GM13976 (cell line): ENCODE measurements at regions not wholly inside any gene's neighbourhood (a gene's known extent, or its start where the extent isn't known, plus 50 kb on each side); places are given as distances from the start of the nearest gene placed in this dataset.

ENCODE experiments used
- DNase-seq: peaks from one replicate; pipeline ENCODE4 v3.0.0; 2012; ENCODE audit warnings: low spot score
- in situ Hi-C: fragments of 300-500 bp; cut with MboI; formaldehyde crosslinking; loops from one replicate; pipeline ENCODE4 v1.12.0; 2022; ENCODE audit warnings: low sequenced_read_pairs, mixed read lengths, inconsistent platforms; ENCODE audit not compliant: unreplicated experiment
- TF ChIP-seq, protein P1 (sequence below): IDR thresholded peaks from 2 replicates; pipeline ENCODE4 v1.5.1; 2012; ENCODE audit warnings: borderline replicate concordance, mild to moderate bottlenecking; ENCODE audit not compliant: insufficient read depth; ENCODE audit errors: extremely low read depth, missing control alignments, control extremely low read depth

- TF ChIP-seq, protein P1, sequence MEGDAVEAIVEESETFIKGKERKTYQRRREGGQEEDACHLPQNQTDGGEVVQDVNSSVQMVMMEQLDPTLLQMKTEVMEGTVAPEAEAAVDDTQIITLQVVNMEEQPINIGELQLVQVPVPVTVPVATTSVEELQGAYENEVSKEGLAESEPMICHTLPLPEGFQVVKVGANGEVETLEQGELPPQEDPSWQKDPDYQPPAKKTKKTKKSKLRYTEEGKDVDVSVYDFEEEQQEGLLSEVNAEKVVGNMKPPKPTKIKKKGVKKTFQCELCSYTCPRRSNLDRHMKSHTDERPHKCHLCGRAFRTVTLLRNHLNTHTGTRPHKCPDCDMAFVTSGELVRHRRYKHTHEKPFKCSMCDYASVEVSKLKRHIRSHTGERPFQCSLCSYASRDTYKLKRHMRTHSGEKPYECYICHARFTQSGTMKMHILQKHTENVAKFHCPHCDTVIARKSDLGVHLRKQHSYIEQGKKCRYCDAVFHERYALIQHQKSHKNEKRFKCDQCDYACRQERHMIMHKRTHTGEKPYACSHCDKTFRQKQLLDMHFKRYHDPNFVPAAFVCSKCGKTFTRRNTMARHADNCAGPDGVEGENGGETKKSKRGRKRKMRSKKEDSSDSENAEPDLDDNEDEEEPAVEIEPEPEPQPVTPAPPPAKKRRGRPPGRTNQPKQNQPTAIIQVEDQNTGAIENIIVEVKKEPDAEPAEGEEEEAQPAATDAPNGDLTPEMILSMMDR, result no peak
- in situ Hi-C loops, result no loop called here
Observed at GRCh38 chr1:220438741-220439140, 89.2 kb upstream of the MARK1 start.

DNA sequence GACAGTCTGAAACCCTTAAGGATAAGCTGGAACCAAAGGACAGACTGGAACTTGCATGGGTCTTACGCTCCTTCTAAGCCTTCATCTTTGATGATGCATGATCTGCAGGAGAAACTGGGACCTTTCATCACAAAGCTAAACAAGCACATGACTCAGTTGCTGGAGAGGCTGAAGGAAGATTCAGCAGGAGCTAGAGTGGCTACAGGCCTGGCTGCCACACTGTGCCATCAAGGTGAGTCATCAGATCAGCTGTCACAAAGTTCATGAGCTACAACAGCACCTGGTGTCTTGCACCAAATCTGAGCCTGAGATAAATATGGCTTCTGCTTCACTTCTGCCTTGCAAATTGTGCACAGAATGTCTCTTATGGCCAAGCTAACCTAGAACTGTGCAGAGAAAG is 95.5 kb upstream of the MARK1 start:
- in situ Hi-C loops, result no loop called here
- no peak for DNase-seq
- TF ChIP-seq, protein P1, result no peak

More at GRCh38 chr1:220438741-220439140, 89.2 kb upstream of the MARK1 start:
- no peak for DNase-seq

- DNase-seq, result no peak
- in situ Hi-C loops, result no loop called here
- TF ChIP-seq, protein P1, result no peak
Observed at GRCh38 chr1:220431554-220432239, 96.2 kb upstream of the MARK1 start.

DNA sequence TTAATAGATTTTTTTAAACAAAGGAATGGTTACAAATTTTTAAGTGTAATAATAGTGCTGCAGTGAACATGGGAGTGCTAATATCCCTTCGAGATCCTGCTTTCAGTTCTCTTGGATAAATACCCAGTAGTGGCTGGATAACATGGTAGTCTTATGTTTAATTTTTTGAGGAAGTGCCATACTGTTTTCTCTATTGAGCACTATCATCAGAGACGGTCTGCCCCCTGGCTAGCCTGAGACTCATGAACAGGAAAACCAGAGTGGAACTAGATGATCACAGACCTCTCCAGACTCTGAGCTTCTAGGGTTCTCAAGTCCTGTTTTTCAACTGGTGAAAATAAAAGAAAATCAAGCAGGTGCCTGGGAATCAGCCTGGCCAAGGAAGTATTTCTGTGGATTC is 97.3 kb upstream of the MARK1 start:
- no peak for DNase-seq
- TF ChIP-seq, protein P1, result no peak
- in situ Hi-C loops, result no loop called here

DNA sequence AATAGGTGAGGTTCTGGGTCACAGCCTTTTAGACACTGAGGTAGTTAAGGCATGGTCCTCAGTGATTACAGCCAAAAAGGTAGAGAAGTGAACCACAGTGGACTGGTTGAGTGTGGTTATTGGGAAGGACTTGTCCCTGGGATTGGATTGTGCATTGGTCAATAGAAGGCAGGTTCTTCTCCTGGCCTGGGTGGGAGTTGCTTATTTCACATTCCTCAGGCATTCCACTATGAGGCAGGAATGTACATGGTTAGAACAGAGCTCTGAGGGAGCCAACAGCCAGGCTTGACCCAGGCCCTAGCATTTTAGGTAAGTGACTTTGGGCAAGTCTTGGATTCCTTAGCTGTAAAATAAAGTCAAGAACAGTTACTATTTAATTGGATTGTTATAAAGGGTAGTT is 97.9 kb upstream of the MARK1 start:
- TF ChIP-seq, protein P1, result no peak
- DNase-seq, result no peak
- in situ Hi-C loops, result no loop called here

DNA sequence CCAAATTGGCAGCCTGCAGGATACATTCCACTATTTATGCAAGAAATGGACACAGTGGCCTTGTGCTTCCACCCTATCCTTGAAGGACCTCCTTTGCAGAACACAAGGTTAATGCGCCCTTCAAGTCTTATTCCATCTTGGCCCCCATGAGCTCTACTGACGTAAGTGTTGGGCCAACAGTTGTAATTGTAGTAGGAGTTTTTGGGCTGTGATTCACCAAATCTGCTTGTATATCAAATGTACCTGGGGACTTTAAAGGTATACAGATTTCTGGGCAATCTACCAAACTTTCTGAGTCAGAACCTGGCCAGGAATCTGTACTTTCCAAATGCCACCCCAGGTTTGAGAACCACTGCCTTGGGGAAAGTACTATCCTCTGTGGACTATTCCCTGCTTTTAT is 100.9 kb upstream of the MARK1 start:
- in situ Hi-C loops, result no loop called here
- no peak for DNase-seq

GRCh38 chr1:220425852-220426251 is 102.1 kb upstream of the MARK1 start:
- in situ Hi-C loops, result no loop called here
- TF ChIP-seq, protein P1, result no peak
- DNase-seq, result no peak

More for the DNA sequence above, 100.9 kb upstream of the MARK1 start:
- TF ChIP-seq, protein P1, result no peak
